Thyroid gland (tissue), 4 donors: ENCODE measurements at regions not wholly inside any gene's neighbourhood (a gene's known extent, or its start where the extent isn't known, plus 50 kb on each side); places are given as distances from the start of the nearest gene placed in this dataset.

Experiments
- CTCF ChIP-seq, 6 experiments: fragments of 200-600 bp in 3 of 6; fragments of 450-650 bp in 3 of 6; sonication (generic) in 3 of 6; IDR thresholded peaks; one replicate each; pipeline ENCODE4 v1.5.1; 2016 to 2019; ENCODE audit warnings: antibody characterized with exemption in 6 of 6, mild to moderate bottlenecking in 2 of 6, inconsistent platforms in 1 of 6, moderate library complexity in 1 of 6
- POLR2A ChIP-seq, 2 donors: fragments of 450-650 bp; IDR thresholded peaks; one replicate each; pipeline ENCODE4 v1.6.1; 2017; ENCODE audit warnings: antibody characterized with exemption in 2 of 2, mild to moderate bottlenecking in 2 of 2, moderate library complexity in 1 of 2

GRCh38 chr9:86424251-86424891, 70.2 kb upstream of the TUT7 start:
- TF ChIP-seq POLR2A (IDR thresholded peaks at IDR 0.05) (no peak), CTCF (IDR thresholded peaks at IDR 0.05) (no peak)
